ENCODE measurements at regions not wholly inside any gene's neighbourhood (a gene's known extent, or its start where the extent isn't known, plus 50 kb on each side); places are given as distances from the start of the nearest gene placed in this dataset.
"Not testable (repeated sequence)": the region's sequence is repeated elsewhere in the genome, so short reads cannot be mapped to it uniquely, and the experiment has no call there.

DNA sequence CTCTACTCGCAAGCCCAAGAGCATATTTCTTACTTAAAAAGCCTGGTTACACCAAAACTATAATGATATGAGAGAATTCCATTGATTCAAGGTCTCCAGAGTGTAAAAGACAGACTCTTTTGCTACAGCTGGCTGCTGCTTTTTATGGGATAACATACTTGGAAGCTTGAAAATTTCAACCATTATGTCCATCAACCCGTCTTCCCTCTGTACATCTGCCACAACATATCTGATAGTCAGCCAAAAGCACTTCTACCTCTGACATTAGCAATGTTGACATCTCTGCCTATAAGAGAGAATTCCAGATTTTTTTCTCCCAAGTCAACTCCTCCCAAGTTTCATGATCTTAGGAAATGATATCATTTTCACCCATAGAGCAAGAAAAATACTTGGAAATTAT is 54.4 kb upstream of the IQCM start:
- no peak for DNase-seq (ENCODE audit: low read depth)

DNA sequence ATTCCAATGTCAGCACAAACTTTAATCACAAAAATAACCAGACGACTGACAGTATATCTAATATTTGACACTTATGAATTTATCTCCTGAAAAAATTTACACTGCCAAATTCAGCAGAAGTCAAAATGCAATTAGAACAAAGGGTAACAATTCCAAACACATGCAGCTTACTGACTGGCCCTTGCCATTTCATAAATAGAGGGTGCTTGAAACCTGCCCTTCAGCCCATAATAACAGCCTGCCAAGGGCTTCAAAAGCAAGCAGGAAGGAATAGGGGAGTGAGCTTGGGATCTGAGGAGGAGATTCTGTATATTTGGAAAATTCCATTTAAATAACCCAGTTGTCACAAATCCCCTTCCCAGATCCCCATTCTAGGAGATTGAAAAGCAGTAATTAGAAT is 66.1 kb upstream of the IQCM start:
- DNase-seq (ENCODE audit: low read depth): no peak

DNA sequence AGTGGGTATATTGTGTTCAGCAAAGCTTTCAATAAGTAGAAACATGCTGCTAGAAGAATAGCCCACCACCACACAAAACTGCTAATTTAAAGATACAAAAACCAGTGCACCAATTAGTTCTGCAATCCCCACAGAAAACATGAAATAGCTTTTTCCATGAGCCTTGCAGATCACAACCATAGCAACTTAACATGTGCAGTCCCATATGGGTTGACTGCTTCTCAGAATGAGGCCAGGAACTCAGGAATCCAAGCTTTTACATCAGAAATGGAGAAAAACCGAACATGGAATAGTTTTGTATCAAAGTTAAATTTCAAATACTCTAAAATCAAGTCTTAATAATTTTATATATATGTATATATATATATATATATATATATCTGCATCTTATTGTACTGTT is 66.6 kb upstream of the IQCM start:
- DNase-seq (ENCODE audit: low read depth): no peak

DNA sequence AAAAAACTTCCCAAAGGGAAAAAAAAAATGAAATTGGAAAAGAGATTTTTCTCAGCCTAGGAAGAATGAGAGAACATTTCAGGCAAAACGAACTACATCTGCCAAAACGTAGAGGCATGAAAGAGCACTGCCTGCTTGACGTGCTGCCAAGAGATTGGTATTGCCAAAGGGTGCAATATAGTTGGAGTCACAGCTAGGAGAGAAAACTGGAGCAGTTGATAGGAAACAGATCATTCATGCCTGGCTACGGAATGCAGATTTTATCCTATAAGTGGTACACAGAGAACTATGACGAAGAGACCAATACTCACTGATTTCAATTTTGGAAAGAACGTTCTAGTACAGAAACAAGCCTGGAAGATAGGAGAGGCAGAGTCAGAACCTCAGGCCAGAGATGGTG is 68.4 kb upstream of the IQCM start:
- peak; percentile 14 for DNase-seq (ENCODE audit: low read depth)

DNA sequence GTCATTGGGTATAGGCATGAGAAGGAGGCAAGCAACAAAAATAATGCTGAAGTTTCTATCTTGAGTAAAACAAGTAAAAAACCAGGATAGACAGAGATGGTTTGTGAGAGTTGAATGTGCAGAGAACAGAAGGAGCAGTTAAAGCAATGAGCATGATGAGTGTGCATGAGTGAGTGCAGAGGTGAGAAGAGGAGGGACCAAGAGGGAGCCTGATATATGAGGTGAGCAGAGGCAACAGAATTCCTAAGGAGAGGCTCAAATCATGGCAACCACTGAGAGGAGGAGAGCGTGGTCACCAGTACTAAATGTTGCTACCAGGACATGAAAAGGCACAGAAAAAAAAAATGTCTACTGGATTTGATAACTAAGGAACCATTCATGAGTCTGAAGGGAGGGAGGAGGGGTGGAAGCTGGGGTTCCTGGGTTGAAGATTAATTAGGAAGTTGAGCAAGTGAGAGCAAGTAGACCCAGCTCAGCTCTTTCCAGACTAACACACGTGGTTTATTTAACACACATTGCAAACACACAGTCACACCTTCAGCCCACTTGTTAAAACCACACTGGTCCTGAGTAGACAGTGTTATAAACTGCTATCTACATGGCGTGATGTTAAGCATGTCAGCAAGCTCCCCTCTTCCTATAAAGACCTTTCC is 69.0 kb upstream of the IQCM start:
- no peak for DNase-seq (ENCODE audit: low read depth)

DNA sequence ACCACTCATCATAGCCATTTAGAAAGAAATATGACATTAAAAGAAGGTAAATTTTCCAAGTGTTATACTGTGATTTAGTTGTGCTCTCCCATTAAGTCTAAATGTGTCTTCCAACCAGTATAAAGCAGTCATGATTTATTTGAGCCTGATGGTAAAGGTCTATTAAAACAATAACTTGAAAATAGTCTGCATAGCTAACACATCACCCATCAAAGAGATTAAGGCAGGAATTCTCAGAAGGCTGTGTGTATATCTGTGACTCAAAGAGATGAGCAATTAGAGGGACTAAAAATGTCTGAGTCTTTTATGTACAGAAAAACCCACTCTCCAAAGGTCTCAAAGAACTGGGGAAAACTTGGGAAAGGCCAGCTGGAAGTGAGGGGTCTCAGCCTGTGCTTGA is 70.3 kb upstream of the IQCM start:
- DNase-seq (ENCODE audit: low read depth): no peak

DNA sequence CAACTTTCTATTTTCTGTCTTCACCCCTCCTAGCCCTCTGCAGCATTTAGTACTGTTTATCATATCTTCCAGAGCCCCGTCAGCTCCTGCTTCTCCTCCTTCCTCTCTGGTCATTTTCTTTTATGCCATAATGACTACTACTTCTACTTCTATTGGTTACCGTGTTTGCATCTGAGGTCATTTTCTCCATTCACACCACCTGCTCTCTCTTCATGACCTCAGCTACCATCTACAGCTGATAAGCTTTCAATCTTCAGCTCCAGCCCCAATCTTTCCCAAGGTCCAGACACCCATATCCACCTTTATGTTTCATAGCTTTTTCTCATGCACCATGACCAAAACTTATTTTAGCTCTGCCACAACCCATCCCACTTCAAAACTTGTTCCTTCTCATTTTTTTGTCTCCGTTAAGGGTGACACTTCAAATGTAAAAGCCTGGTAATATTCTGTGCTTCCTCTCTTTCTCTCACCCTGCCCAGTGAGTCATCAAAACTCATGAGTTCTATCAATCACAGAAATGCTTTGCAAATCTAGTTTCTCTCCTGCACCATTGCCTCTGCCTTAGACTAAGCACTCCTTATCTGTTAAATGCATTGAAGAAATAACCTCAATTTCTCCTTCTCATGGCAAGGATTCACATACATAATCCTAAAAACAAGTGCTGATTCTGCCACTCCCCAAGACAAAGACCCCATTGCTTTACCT is 71.3 kb upstream of the IQCM start:
- DNase-seq (ENCODE audit: low read depth): no peak

DNA sequence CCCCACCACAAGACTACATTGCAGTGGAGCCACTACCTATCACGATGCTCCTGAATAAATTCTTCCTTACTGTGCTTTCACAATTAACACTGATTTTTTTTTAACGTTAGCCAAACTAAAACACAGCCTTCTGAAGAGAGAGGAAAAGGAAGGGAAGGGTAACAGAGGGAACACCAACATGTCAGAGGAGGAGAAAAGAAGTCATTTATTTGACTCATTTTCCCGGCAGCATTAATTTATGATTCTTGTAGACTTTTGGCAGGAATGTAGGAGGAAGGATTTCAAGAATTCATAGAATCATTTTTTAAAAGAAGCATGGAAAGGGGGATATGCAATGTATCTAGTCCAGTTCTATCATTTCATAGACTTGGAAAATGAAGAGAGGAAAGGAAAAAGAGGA is 74.3 kb upstream of the IQCM start:
- DNase-seq (ENCODE audit: low read depth): no peak

DNA sequence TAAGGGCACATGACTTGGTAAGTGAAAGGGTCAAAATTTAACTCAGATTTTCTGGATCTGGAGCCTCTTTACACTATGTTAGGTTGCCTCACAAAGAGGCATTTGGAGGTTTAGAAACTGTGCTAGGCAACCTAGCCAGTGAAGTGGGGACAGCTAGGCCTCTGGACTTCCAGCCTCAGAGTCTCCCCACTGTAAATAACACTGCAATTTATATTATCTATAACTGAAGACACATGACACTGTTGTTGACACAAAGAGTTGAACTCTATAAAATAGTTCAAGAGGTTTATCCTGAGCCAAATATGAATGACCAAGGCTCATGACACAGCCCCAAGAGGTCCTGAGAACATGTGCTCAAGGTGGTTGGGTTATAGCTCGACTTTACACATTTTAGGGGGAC is 74.9 kb upstream of the IQCM start:
- no peak for DNase-seq (ENCODE audit: low read depth)

DNA sequence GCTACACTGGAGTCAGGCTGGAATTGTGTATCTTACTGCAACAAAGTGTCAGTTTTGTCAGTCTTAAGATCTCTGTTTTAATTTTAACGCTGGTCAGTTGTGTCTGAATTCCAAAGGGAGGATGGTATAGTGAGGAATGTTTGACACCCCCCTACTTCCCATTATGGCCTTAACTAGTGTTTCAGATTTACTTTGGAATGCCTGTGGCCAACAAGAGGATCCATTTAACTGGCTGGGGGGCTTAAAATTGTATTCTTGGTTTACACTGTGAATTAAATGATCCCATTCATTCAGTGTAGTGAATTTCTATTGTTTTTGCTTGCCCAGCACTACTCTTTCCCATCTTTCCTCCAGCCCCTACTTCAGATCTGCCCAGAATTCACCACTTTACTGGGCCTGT is 75.8 kb upstream of the IQCM start:
- no peak for DNase-seq (ENCODE audit: low read depth)

DNA sequence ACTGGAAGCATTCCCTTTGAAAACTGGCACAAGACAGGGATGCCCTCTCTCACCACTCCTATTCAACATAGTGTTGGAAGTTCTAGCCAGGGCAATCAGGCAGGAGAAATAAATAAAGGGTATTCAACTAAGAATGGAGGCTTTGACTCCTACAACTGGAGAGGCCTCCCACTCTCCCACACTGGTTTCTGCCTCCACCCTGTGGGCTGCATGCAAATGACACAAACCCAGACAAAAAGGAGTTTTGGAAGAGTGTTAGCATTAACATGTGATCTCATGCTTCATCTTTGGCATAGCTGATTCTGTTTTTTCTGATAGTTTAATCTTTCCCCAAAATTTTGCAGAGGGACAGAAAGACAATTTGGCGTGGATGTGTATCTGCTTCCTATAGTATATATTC is 80.8 kb upstream of the IQCM start:
- peak; percentile 30 for DNase-seq (ENCODE audit: low read depth)

DNA sequence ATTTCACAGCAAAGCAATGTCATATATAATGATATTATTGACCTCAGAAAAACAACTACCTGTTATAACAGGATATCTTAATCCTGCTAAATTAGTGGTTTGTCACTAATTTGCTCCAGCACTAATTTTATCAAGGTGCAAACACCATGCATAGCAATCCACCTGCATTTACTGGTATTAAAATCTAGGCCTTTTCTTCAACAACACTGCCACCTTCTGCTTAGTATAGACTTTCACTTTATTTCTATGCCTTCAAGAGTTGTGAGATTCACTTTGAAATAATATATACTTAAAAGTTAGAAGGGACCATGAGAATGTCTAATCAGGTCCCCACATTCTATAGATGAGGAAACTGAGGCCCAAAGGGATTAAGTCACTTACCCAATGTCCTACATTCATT is 82.1 kb upstream of the IQCM start:
- DNase-seq (ENCODE audit: low read depth): peak; percentile 12

DNA sequence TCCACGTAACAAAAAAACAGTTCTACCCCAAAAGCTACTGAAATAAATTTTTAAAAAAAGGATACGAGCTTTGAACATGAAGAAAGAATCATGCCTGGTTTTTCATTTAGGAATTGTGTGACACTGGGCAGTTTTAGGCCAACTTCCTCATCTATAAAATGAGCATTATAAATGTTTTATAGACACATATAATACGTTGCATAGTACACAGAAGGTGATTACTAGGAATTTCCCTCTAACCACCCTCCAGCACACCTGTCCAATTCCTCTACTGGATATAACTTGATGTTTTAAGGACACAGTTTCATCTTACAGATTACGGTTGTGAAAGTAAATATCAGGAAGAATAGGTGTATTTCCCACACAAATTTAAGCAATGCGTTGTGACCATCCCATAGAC is 85.5 kb upstream of the IQCM start:
- no peak for DNase-seq (ENCODE audit: low read depth)

DNA sequence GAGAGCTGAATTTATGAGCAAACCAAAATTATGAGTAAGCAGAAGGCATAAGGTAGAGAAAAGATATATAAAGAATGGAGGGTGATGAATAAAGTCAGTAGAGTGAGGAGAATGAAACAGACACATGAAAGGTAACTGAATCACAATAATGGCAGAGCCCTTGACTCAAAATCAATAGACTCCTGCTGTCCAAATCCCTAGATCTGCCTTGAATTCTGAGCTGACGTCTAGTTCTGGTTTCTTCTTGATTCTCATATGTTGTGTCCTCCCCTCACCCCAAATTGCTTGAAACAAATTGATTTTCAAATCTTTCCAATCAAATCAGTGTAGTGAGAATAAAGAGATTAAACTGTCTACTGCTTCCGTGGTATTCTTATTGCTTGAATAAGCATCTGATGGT is 86.6 kb upstream of the IQCM start:
- DNase-seq (ENCODE audit: low read depth): no peak

DNA sequence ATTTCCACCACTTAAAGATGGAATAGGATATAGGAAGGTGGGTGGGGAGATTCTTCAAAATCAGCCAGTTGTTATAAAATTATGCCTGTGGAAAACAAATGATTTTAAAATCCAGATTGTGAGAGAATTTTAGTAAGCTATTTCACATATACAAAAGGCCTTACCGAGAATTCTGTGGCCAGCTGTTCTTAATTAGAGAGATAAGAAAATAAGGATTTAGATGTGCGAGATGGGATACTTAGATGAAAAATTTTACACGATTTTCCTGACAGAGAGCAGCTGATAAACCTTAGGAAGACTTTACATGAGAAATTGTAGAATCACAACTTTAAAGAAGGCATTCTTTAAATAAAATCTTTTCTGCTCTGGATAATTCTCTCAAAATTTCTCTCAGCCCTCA is 94.5 kb upstream of the IQCM start:
- DNase-seq (ENCODE audit: low read depth): no peak

DNA sequence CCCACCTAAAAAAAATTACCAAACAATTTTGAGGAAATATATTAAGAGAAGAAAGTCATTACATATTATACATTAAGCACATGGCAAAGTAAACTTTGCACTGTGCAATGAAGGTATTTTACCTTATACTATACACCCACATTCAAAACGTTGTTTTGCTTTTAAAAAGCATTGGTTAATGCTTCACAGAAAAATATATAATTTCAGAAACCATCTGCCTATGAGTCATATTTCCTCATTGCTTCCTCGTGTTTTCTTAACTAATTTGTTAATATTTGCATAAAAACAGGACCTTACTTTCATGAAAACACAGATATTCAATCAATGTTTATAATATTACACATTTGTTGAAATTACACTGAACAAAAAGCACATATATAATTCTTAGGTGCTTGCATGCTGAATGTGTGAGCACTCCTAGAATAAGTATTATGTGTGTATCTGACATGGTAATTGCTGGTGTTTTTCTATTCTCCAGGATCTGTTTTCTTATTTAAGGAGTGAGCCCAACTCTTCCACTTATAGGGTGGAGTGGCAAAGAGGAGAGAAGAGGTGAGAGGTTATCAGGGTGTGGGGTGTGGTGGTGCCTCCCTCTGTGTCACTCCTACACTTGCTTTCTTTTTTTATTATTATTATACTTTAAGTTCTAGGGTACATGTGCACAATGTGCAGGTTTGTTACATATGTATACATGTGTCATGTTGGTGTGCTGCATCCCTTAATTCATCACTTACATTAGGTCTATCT is 95.1 kb upstream of the IQCM start:
- no peak for DNase-seq (ENCODE audit: low read depth)

DNA sequence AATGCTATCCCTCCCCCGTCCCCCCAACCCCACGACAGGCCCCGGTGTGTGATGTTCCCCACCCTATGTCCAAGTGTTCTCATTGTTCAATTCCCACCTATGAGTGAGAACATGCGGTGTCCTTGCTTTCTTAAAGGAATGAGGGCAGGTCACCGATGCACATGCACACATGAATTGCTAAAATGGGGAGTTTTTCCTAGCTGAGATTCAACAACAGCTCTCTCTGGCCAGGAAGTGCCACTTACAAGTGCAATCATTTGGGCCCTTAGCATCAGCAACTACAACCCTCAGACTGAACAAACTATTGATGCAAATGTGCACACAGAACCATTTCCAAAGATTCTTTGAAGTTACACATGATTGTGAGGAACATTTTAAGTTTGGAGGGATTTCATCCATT is 95.7 kb upstream of the IQCM start:
- no peak for DNase-seq (ENCODE audit: low read depth)

DNA sequence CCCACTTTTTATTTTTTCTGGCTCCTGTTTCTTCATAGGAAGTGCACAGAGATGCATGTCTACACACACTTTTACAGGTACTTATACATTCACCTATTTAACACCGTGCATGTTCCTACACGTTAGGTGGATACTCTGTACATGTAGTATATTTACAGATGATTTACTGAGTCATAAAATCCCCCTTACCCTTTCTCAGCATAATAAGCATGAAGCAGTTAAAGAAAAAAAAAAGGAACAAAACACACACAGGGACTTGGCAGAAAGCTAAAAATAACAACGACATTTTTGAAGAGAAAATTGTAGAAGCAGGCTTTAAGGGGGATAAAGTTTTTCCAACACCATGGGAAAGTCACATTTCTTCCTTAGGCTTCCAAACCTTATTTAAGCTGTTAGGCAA is 96.4 kb upstream of the IQCM start:
- DNase-seq (ENCODE audit: low read depth): no peak

DNA sequence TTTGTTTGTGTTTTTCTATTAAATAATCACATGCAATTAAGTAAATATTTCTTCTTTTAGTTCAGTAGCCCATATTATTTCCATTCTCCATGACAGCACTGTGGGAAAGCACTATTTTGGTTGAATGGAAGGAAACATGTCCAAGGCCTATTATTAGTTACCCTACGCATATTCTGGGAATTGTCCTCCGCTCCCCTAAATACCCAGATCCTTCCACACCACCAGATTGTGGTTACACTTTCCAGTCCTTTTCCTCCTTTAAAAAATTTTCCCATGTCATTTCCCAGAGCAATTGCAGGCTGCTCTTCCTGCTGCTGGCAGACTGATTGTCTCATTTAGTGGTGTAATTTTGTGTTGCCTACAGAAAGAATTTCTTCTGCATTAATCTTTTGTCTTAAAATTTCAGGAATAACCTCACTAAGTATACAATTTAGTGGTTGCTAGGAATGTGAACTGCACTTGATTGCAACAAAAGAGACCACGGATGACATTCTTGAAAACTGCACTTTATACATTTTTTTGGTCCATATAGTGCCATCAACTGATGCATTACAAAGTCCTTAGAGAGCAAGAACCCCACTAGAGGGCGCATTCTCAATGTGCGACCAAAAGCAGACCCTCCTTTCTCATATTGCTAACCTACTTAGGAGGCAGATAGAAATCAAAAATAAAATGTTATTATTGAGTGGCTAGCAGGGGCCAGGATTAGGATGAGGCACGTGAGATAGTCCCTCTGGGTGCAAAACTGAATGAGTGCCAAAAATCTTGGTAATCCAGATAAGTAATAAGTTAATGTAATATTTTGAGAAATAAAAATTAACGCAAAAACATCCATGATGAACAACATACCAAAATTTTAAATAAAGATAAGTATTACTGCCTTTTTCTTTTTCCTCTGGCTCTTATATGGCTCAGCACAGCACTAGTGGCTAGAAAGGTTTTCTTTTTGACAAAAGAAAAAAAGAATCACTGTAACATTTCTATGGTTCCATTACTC is 98.8 kb upstream of the IQCM start:
- peak; percentile 34 for DNase-seq (ENCODE audit: low read depth)

DNA sequence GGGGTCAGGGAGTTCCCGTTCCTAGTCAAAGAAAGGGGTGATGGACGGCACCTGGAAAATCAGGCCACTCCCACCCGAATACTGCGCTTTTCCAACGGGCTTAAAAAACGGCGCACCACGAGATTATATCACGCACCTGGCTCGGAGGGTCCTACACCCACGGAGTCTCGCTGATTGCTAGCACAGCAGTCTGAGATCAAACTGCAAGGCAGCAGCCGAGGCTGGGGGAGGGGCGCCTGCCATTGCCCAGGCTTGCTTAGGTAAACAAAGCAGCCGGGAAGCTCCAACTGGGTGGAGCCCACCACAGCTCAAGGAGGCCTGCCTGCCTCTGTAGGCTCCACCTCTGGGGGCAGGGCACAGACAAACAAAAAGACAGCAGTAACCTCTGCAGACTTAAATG is 100.1 kb upstream of the IQCM start:
- DNase-seq (ENCODE audit: low read depth): not testable (repeated sequence)

DNA sequence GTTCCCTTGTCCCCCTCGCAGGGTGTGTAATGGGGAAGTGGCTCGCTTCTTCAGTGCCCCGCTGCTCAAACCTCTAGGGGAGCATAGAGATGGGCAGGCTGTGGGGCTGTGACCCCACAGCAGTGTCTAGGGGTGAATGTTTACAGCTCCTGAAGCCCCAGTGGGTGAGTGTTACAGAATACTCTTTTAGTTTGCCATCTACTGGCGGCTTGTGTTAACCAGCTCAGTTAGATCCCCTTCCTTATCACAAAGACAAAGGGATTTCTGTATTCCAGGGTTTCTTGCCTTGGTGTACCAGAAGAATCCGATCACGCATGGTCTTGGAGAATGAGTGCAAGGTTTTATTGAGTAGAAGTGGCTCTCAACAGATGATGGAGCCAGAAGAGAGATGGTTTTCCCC is 108.1 kb upstream of the IQCM start:
- DNase-seq (ENCODE audit: low read depth): no peak

DNA sequence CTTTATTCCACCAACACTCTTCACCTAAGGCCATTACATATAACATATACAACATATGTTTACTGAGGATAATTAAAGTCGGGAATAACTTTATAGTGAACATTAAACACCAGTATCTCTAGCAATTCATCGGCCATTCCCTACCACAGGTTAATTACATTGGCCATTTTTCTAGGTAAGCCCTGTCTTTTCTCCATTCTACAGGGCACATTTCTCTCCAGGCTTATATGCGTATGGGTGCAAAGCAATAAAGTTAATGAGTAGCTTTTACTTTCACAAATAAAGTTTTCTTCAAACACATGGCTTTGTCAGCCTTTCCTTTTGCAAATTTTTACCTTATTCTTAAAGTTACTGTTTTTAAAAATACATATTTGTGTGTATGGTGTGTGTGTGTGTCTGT is 111.9 kb upstream of the IQCM start:
- DNase-seq (ENCODE audit: low read depth): no peak

Data from fibroblast of the conjunctiva (primary cell).